DND-41 (cell line): ENCODE measurements at regions not wholly inside any gene's neighbourhood (a gene's known extent, or its start where the extent isn't known, plus 50 kb on each side); places are given as distances from the start of the nearest gene placed in this dataset.

Experiments used
- CTCF ChIP-seq: IDR thresholded peaks from 2 replicates; pipeline ENCODE4 v1.5.1; 2012; ENCODE audit warnings: borderline replicate concordance, low read length, moderate library complexity, mild to moderate bottlenecking; ENCODE audit not compliant: poor library complexity, severe bottlenecking; ENCODE audit errors: extremely low read depth
- EZH2 ChIP-seq: IDR thresholded peaks from 3 replicates; pipeline ENCODE4 v1.6.1; 2012; ENCODE audit warnings: borderline replicate concordance, low read depth, mild to moderate bottlenecking, moderate library complexity, low read length, inconsistent platforms; ENCODE audit not compliant: severe bottlenecking

- TF ChIP-seq CTCF (no peak), EZH2 (no peak)
These were observed 775.6 kb upstream of the EEF2KMT start for GRCh38 chr16:5873221-5873620.
